ENCODE measurements at regions not wholly inside any gene's neighbourhood (a gene's known extent, or its start where the extent isn't known, plus 50 kb on each side); places are given as distances from the start of the nearest gene placed in this dataset.
"Not testable (repeated sequence)": the region's sequence is repeated elsewhere in the genome, so short reads cannot be mapped to it uniquely, and the experiment has no call there.

GRCh38 chr6:66494643-66495042 lies 787.6 kb upstream of the EYS start:
- DNase-seq: not testable (repeated sequence)

GRCh38 chr6:66489269-66489987 lies 782.4 kb upstream of the EYS start:
- DNase-seq: no peak

DNA sequence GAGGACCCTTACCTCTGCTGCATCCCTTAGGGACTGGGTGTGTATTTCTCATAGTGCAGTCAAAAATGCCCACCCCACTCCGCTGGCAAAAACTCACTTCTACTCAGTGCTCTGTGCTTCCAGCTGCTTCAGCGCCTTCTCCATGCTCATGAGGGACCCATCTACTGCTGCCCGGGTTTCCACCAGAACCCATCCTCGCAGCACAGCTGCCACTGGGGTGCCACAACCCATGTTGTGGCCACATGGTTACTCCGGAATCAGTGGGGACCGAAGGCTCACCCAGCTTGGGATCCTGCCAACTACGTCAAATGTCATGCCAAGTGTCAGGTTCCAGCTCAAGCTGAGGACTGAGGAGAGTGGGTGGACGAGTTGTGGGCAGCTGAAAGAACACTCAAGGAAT lies 774.2 kb upstream of the EYS start:
- DNase-seq: no peak

DNA sequence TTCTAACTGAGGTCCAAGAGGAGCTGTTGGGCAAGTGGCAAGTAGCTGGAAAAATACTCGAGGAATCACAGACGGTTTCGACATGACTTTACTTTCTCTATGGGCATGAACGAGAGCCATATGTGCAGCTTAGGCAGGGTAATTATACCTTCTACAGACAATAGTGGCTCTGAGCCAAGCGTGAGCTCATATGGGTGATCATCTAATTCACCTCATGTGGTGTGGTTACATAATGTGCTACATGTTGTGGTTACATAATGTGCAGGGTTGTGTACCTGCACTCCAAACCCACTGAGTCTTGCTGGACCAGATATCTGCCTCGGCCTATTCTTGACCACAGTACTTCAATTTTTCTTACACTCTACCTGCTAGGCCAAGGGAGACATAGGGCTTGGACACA lies 771.7 kb upstream of the EYS start:
- DNase-seq: no peak

GRCh38 chr6:66435321-66435720 lies 728.3 kb upstream of the EYS start:
- DNase-seq: no peak

- no peak for DNase-seq
Observed at GRCh38 chr6:66429210-66429609, 722.2 kb upstream of the EYS start.

GRCh38 chr6:66423047-66423446 lies 716.0 kb upstream of the EYS start:
- no peak for DNase-seq

GRCh38 chr6:66421570-66421969 lies 714.5 kb upstream of the EYS start:
- no peak for DNase-seq

GRCh38 chr6:66418906-66419305 lies 711.9 kb upstream of the EYS start:
- DNase-seq: no peak

GRCh38 chr6:66403966-66404365 lies 696.9 kb upstream of the EYS start:
- DNase-seq: no peak

DNA sequence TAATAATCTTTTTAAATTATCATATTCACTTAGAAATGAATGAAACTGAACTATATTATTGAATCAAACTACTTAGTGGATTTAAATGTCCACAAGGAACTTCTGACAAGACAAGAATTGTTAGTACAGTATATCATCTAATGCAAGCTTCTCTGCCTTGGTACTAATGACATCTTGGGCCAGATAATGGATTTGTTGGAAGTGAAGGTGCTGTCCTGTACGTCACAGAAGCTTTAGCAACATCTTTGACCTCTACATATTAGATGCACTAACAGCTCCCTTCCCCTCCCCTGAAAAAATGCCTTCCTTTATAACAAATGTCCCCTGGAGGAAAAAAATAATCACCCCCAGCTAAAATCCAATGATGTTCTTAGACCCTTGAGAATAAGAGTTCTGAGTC lies 695.8 kb upstream of the EYS start:
- DNase-seq: no peak

DNA sequence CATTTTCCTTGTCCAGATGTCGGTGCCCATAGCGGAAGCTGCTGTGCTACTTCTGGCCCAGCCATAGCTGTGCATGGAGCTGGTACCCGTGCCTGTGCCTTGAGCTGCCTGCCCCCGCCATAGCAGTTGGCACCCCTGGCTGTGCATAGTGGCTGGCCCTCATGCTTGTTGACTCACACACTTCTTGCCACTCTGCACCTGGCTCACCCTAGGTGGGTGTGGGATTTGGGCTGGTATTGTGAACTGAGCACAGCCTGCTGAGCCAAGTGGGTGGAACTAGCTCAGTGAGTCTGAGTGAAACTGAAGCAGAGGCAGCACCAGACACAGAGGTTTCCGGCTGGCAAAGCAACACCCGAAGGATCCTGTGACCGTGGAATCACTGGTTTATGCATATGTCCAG lies 689.5 kb upstream of the EYS start:
- no peak for DNase-seq

GRCh38 chr6:66396145-66396544 lies 689.1 kb upstream of the EYS start:
- no peak for DNase-seq

- no peak for DNase-seq
Observed at GRCh38 chr6:66390393-66390792, 683.4 kb upstream of the EYS start.

- no peak for DNase-seq
Observed at GRCh38 chr6:66376001-66376400, 669.0 kb upstream of the EYS start.

DNA sequence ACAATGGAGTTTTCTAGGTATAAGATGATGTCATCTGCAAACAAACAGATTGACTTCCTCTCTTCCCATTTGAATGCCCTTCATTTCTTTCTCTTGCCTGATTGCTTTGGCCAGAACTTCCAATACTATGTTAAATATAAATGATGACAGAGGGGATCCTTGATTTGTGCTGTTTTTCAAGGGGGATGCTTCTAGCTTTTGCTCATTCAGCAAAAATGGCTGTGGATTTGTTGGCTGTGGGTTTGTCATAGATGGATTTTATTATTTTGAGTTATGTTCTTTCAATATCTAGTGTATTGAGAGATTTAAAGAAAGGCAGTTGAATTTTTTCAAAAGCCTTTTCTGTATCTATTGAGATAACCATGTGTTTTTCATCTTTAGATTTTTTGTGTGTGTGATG lies 662.4 kb upstream of the EYS start:
- no peak for DNase-seq

- no peak for DNase-seq
Observed at GRCh38 chr6:66362888-66363287, 655.9 kb upstream of the EYS start.

DNA sequence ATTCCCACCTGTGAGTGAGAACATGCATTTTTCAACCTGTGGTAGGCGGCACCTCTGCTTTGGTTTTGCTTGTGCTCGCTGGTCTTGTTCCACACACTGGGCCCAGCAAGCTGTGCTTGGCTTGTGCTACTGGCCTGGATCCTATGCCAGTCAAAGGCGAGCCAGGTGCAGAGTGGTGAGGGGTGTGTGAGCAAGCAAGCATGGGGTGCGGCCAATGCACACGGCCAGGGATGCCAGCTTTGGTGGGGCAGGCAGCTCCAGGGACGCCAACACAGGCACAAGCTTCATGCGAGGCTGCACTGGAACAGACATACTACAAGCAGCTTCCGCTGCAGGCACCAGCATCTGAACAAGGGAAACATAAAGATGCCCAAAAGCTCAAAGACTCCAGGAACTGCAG lies 654.9 kb upstream of the EYS start:
- DNase-seq: no peak

DNA sequence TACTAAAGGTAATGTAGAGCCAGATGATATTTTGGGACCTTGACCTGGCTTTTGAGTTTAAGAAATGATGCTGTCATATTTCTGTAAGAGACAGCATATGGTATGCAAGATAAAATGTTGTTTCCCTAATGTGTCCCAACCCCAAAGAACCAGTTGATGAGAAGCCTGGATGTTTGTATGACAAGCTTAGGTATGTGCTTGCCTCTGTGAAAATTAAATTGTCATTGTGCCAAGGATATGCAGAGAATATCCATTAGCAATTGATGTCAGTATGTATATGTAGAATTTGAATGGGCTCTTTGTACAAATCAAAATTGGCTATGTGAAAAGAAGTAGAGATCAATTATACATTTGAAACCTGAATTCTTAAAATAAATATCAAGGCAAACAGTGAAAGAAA lies 650.8 kb upstream of the EYS start:
- DNase-seq: no peak

DNA sequence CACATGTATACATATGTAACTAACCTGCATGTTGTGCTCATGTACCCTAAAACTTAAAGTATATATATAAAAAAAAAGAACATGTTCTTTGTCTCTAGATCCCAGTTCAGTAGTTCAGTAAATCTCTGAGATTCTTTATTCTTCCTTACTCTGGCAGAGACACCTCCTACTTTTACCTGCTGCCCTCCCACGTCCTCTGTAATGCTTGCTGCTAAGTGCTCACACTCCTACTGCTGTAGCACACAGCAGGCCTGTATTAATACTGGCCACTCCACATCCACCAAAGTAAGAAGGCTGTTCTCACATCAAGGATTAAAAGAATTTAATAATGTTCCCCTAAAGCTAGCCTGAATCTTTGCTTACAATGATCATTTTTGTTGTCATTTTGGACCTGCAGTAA lies 648.4 kb upstream of the EYS start:
- no peak for DNase-seq

DNA sequence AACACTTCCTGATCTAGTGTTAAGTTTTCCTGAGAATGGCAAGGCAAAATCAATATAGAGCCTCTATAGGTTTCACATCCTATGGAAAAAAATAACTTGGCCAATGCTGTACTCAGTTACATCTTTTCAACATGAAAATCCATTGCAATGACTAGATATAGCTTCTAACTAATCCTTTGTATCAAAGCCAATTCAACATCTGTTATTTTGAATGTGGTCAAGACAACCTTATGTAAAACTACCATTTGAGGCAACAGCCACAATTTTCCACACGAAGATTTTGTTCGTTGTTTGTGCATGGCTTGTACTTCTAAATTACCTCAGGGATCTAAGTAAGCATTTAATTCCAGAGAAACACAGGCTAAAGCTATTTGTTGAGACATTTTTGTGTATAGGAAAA lies 637.8 kb upstream of the EYS start:
- DNase-seq: no peak

GRCh38 chr6:66340736-66341135 lies 633.7 kb upstream of the EYS start:
- DNase-seq: no peak

DNA sequence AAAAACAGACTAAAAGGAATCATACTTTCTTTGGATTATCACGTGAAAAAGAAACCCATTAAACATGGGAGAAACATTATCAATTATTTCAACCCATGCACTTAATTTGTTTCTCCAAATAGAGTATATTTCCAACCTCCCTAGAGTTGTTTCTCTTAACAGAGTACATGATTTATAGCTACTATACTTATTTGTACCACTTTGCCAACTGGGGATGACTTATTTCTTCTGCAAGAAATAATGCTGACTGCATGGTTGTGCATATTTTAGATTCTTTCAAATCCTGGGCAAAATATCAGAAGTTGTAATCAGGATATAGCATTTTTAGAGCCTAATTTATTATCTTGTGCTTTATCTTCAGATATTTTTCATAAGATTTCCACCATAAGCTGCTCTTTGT lies 629.1 kb upstream of the EYS start:
- no peak for DNase-seq

DNA sequence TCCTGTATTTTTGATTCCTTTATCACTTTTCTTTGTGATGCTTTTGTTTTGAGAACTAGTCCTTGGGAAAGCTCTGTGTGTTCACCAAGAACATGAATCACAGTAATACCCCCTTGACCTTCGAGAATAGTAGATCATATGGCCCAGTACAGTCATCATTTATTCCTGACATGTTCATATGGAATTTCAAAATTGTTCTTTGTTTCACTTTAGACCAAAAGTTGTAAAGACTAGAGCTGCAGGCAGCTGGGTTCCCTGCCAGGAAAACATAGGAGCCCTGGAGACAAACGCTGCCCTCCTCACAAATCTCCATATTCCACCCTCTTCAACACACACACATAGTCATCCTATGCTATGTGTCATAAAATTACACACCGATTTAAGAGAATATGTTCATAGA lies 621.2 kb upstream of the EYS start:
- no peak for DNase-seq

DNA sequence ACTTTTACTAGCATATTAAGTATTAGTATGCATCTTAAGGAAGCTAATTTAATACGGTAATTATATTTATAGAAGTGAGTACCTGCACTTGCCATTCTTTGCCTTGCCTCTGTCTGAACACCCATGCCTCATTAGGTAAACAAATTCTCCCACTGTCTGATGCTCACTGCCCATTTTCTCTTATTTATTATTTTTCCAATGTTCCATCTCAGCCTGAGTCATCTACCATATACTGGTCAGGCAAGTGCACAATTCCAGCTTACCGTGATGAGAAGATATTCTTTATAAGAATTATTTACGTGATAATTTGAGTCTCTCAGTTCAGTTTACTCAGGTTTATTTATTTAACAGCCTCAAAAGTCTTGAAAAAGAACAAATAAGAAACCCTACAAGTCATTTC lies 619.2 kb upstream of the EYS start:
- DNase-seq: no peak

GRCh38 chr6:66321017-66321416 lies 614.0 kb upstream of the EYS start:
- no peak for DNase-seq
